B cell (primary cell): ENCODE measurements at regions not wholly inside any gene's neighbourhood (a gene's known extent, or its start where the extent isn't known, plus 50 kb on each side); places are given as distances from the start of the nearest gene placed in this dataset.

Source experiments
- ATAC-seq: fragments of 200-7000 bp; cut with Tn5 transposase; one replicate; pipeline ENCODE4 v1.10.0; 2021; ENCODE audit warnings: low read depth, mild to moderate bottlenecking, moderate number of reproducible peaks, moderate library complexity
- CTCF ChIA-PET: fragments of 350-600 bp; sonication (Branson Sonifier 250); formaldehyde crosslinking; loops from one replicate; lab custom pipeline; 2021; ENCODE audit warnings: antibody characterized with exemption, inconsistent platforms; lab: Charles Lee
- POLR2A ChIA-PET: fragments of 350-600 bp; sonication (Branson Sonifier 250); formaldehyde crosslinking; loops from one replicate; lab custom pipeline; 2021; ENCODE audit warnings: antibody characterized with exemption; lab: Charles Lee
- DNase-seq: peaks from one replicate; pipeline ENCODE4 v3.0.0; 2013
- H2AFZ ChIP-seq: 2 replicates; pipeline ENCODE4 v1.6.1; 2012; ENCODE audit warnings: mild to moderate bottlenecking, low read depth, low read length; ENCODE audit not compliant: insufficient read depth, poor library complexity, severe bottlenecking
- H3K27ac ChIP-seq, 2 donors: 1 replicate in 1 of 2; 2 replicates in 1 of 2; pipeline ENCODE4 v1.5.1; 2012 to 2013; ENCODE audit warnings: low read length in 2 of 2, mild to moderate bottlenecking in 2 of 2, moderate library complexity in 1 of 2
- H3K27me3 ChIP-seq, 4 experiments: fragments of 200-600 bp in 1 of 4; sonication (generic) in 1 of 4; replicated peaks in 1 of 4; 1 replicate in 2 of 4; 2 replicates in 2 of 4; pipeline versions ENCODE4 v1.6.1 to v1.7.0; 2013 to 2016; ENCODE audit warnings: low read length in 3 of 4, mild to moderate bottlenecking in 2 of 4, mixed read lengths in 1 of 4, moderate library complexity in 1 of 4; ENCODE audit not compliant: insufficient read depth in 4 of 4, control insufficient read depth in 3 of 4; ENCODE audit errors: control extremely low read depth in 1 of 4
- H3K36me3 ChIP-seq, 2 experiments: replicated peaks in 1 of 2; 1 replicate in 1 of 2; 2 replicates in 1 of 2; pipeline versions ENCODE4 v1.6.1 to v1.7.1; 2013; ENCODE audit warnings: low read length in 1 of 2; ENCODE audit not compliant: insufficient read depth in 2 of 2, control insufficient read depth in 1 of 2; ENCODE audit errors: control extremely low read depth in 1 of 2, extremely low read depth in 1 of 2
- H3K4me1 ChIP-seq, 2 donors: fragments of 200-600 bp in 1 of 2; sonication (generic) in 1 of 2; 1 replicate in 1 of 2; 2 replicates in 1 of 2; pipeline versions ENCODE4 v1.5.1 to v1.6.1; 2013 to 2017; ENCODE audit warnings: low read length in 2 of 2; ENCODE audit not compliant: control insufficient read depth in 2 of 2, insufficient read depth in 2 of 2
- H3K4me2 ChIP-seq: replicated peaks from 2 replicates; pipeline ENCODE3; 2012; ENCODE audit warnings: mild to moderate bottlenecking, low read depth, low read length; ENCODE audit not compliant: poor library complexity, severe bottlenecking
- H3K4me3 ChIP-seq, 5 experiments: fragments of 200-600 bp in 1 of 5; sonication (generic) in 1 of 5; 1 replicate in 3 of 5; 2 replicates in 2 of 5; pipeline versions ENCODE4 v1.5.1 to v1.7.0; 2011 to 2016; ENCODE audit warnings: low read length in 4 of 5, mild to moderate bottlenecking in 4 of 5, low read depth in 2 of 5, control low read depth in 1 of 5, moderate library complexity in 1 of 5; ENCODE audit not compliant: insufficient read depth in 1 of 5; ENCODE audit errors: control extremely low read depth in 1 of 5, extremely low read depth in 1 of 5
- H3K79me2 ChIP-seq: fragments of 200-600 bp; sonication (generic); one replicate; pipeline ENCODE4 v1.6.0; 2016; ENCODE audit warnings: low read length; ENCODE audit not compliant: control insufficient read depth, insufficient read depth
- H3K9ac ChIP-seq: fragments of 200-600 bp; sonication (generic); 2 replicates; pipeline ENCODE4 v1.6.1; 2017; ENCODE audit warnings: mild to moderate bottlenecking, low read length, moderate library complexity
- H3K9me3 ChIP-seq, 3 donors: one replicate each; pipeline versions ENCODE4 v1.6.1 to v1.7.1; 2013; ENCODE audit warnings: low read length in 2 of 3; ENCODE audit not compliant: control insufficient read depth in 2 of 3, insufficient read depth in 1 of 3; ENCODE audit errors: control extremely low read depth in 1 of 3
- H4K20me1 ChIP-seq: 2 replicates; pipeline ENCODE4 v1.6.0; 2012; ENCODE audit warnings: mild to moderate bottlenecking, low read length; ENCODE audit not compliant: insufficient read depth, control insufficient read depth, poor library complexity, severe bottlenecking
- H3K27ac Mint-ChIP-seq: one replicate; pipeline ENCODE4 v1.8.0; 2021; ENCODE audit warnings: mixed read lengths
- H3K27me3 Mint-ChIP-seq: one replicate; pipeline ENCODE4 v1.8.0; 2021; ENCODE audit warnings: mixed read lengths
- H3K4me1 Mint-ChIP-seq: one replicate; pipeline ENCODE4 v1.8.0; 2021; ENCODE audit warnings: mixed read lengths
- H3K4me3 Mint-ChIP-seq: one replicate; pipeline ENCODE4 v1.8.0; 2021; ENCODE audit warnings: mixed read lengths
- H3K9me3 Mint-ChIP-seq: one replicate; pipeline ENCODE4 v1.8.0; 2022; ENCODE audit warnings: mixed read lengths; ENCODE audit not compliant: insufficient read depth
- CTCF ChIP-seq: fragments of 200-600 bp; IDR thresholded peaks from one replicate; pipeline ENCODE4 v1.8.0; 2022; ENCODE audit warnings: antibody characterized with exemption, mild to moderate bottlenecking
- EZH2 ChIP-seq: IDR thresholded peaks from 2 replicates; pipeline ENCODE4 v1.6.1; 2012; ENCODE audit warnings: borderline replicate concordance, low read depth, mild to moderate bottlenecking, moderate library complexity, low read length; ENCODE audit not compliant: insufficient read depth, poor library complexity, severe bottlenecking
- WGBS: methylation state at CpG from one replicate; pipeline ENCODE4 v1.1.5; 2013; ENCODE audit warnings: missing lambda C conversion rate; ENCODE audit not compliant: insufficient coverage; 5-methylcytosine and 5-hydroxymethylcytosine counted together
- intact Hi-C: fragments of 100-400 bp; cut with micrococcal nuclease; formaldehyde crosslinking; loops from one replicate; pipeline ENCODE4 v1.10.0; 2022

- Mint-ChIP-seq H3K27me3 (no peaks in the 10 kb centered on the region), H3K4me3 (no peak overlapping the region), H3K27ac (no peak overlapping the region), H3K4me1 (no peaks in the 10 kb centered on the region), H3K9me3 (no peaks in the 10 kb centered on the region)
- intact Hi-C loops, result no loop called here
- H3K9ac ChIP-seq, result no peak overlapping the region
- H3K4me3 ChIP-seq, result no peak overlapping the region
- H4K20me1 ChIP-seq, result no peaks in the 10 kb centered on the region
- H3K4me1 ChIP-seq, result no peaks in the 10 kb centered on the region
- no peaks in the 10 kb centered on the region for H3K79me2 ChIP-seq
- ChIA-PET POLR2A (no interaction called here), CTCF (no interaction called here)
- no peak overlapping the region for H3K4me2 ChIP-seq
- no peak overlapping the region for H2AFZ ChIP-seq
- ATAC-seq, result no peak
- WGBS, result no CpG with 5 or more reads among the region's 4 CpGs
- H3K9me3 ChIP-seq, result no peaks in the 10 kb centered on the region
- no peak for DNase-seq
- no peaks in the 10 kb centered on the region for H3K27me3 ChIP-seq
- H3K36me3 ChIP-seq, result no peaks in the 10 kb centered on the region
- TF ChIP-seq EZH2 (no peak), CTCF (no peak)
- H3K27ac ChIP-seq, result no peak overlapping the region
These were observed 462.0 kb downstream of the LIG4 start for GRCh38 chr13:107753291-107753690.

GRCh38 chr13:107743983-107744382 is 471.4 kb downstream of the LIG4 start:
- ChIA-PET CTCF (no interaction called here), POLR2A (no interaction called here)
- Histone ChIP-seq H4K20me1 (no peaks in the 10 kb centered on the region), H3K9me3 (no peaks in the 10 kb centered on the region), H3K36me3 (no peaks in the 10 kb centered on the region), H3K27me3 (no peaks in the 10 kb centered on the region), H3K9ac (no peak overlapping the region), H3K4me2 (no peak overlapping the region), H3K79me2 (no peaks in the 10 kb centered on the region), H2AFZ (no peak overlapping the region), H3K27ac (no peak overlapping the region), H3K4me1 (no peaks in the 10 kb centered on the region), H3K4me3 (no peak overlapping the region)
- 75% methylated on average over 1 of the region's 3 CpGs for WGBS
- DNase-seq (no peak), ATAC-seq (no peak)
- Mint-ChIP-seq H3K4me3 (no peak overlapping the region), H3K27ac (no peak overlapping the region), H3K9me3 (peaks cover 3% of the 10 kb centered on the region), H3K4me1 (no peaks in the 10 kb centered on the region), H3K27me3 (no peaks in the 10 kb centered on the region)
- TF ChIP-seq EZH2 (no peak), CTCF (no peak)
- intact Hi-C loops, result no loop called here
